ENCODE measurements at regions not wholly inside any gene's neighbourhood (a gene's known extent, or its start where the extent isn't known, plus 50 kb on each side); places are given as distances from the start of the nearest gene placed in this dataset.

- DNase-seq (no peak), ATAC-seq (no peak)
- intact Hi-C loops (cut with DNase I): loop anchor here (2.0 to 10.0 kb wide), 6 partner anchors 118 to 418 kb away; partner anchors contain the start of gene PRIM2 (in 3 of the 4)
- Histone ChIP-seq H3K27ac (ENCODE audit: low read length) (no peak overlapping the region), H3K4me1 (ENCODE audit: control insufficient read depth, insufficient read depth, low read length) (no peaks in the 10 kb centered on the region), H3K27me3 (ENCODE audit: control insufficient read depth, insufficient read depth) (no peaks in the 10 kb centered on the region), H3K4me3 (ENCODE audit: low read length) (no peak overlapping the region), H3K9me3 (ENCODE audit: control insufficient read depth, low read length) (no peaks in the 10 kb centered on the region)
- WGBS: 47% methylated on average over 3 of the region's 3 CpGs
These were observed 50.8 kb upstream of the BEND6 start for GRCh38 chr6:56904068-56904467.

- intact Hi-C loops (cut with DNase I): loop anchor here (5.0 to 10.0 kb wide), 5 partner anchors 119 to 419 kb away; partner anchors contain the start of gene PRIM2 (in 2 of the 4)
- Histone ChIP-seq H3K4me1 (ENCODE audit: control insufficient read depth, insufficient read depth, low read length) (no peaks in the 10 kb centered on the region), H3K4me3 (ENCODE audit: low read length) (no peak overlapping the region), H3K27me3 (ENCODE audit: control insufficient read depth, insufficient read depth) (no peaks in the 10 kb centered on the region), H3K27ac (ENCODE audit: low read length) (no peak overlapping the region), H3K9me3 (ENCODE audit: control insufficient read depth, low read length) (no peaks in the 10 kb centered on the region)
- ATAC-seq: peak; percentile 26 to 28
- no peak for DNase-seq
- 28% methylated on average over 6 of the region's 6 CpGs for WGBS
These were observed 52.1 kb upstream of the BEND6 start for GRCh38 chr6:56902641-56903464.

- WGBS: 82% methylated on average over 5 of the region's 5 CpGs
These were observed 54.1 kb upstream of the BEND6 start for GRCh38 chr6:56900784-56901183.

GRCh38 chr6:56899753-56900152 is 55.2 kb upstream of the BEND6 start:
- ATAC-seq: no peak
- Histone ChIP-seq H3K27ac (ENCODE audit: low read length) (no peak overlapping the region), H3K4me1 (ENCODE audit: control insufficient read depth, insufficient read depth, low read length) (no peaks in the 10 kb centered on the region), H3K27me3 (ENCODE audit: control insufficient read depth, insufficient read depth) (no peaks in the 10 kb centered on the region), H3K9me3 (ENCODE audit: control insufficient read depth, low read length) (no peaks in the 10 kb centered on the region), H3K4me3 (ENCODE audit: low read length) (no peak overlapping the region)
- 92% methylated on average over 2 of the region's 2 CpGs for WGBS
- no peak for DNase-seq
- intact Hi-C loops (cut with DNase I): loop anchor here (5.0 to 10.0 kb wide), 5 partner anchors 123 to 423 kb away; partner anchors contain the start of gene PRIM2 (in 2 of the 4)

More at GRCh38 chr6:56900784-56901183, 54.1 kb upstream of the BEND6 start:
- intact Hi-C loops (cut with DNase I): loop anchor here (5.0 to 10.0 kb wide), 5 partner anchors 122 to 422 kb away; partner anchors contain the start of gene PRIM2 (in 2 of the 4)
- no peaks in the 10 kb centered on the region for H3K9me3 ChIP-seq (ENCODE audit: control insufficient read depth, low read length)
- H3K27me3 ChIP-seq (ENCODE audit: control insufficient read depth, insufficient read depth): no peaks in the 10 kb centered on the region
- H3K27ac ChIP-seq (ENCODE audit: low read length): no peak overlapping the region
- no peaks in the 10 kb centered on the region for H3K4me1 ChIP-seq (ENCODE audit: control insufficient read depth, insufficient read depth, low read length)
- DNase-seq: no peak
- H3K4me3 ChIP-seq (ENCODE audit: low read length): no peak overlapping the region
- ATAC-seq: no peak

GRCh38 chr6:56899311-56899710 is 55.6 kb upstream of the BEND6 start:
- ATAC-seq: no peak
- Histone ChIP-seq H3K4me1 (ENCODE audit: control insufficient read depth, insufficient read depth, low read length) (no peaks in the 10 kb centered on the region), H3K27me3 (ENCODE audit: control insufficient read depth, insufficient read depth) (no peaks in the 10 kb centered on the region), H3K4me3 (ENCODE audit: low read length) (no peak overlapping the region), H3K9me3 (ENCODE audit: control insufficient read depth, low read length) (no peaks in the 10 kb centered on the region), H3K27ac (ENCODE audit: low read length) (no peak overlapping the region)
- intact Hi-C loops (cut with DNase I): no loop called here
- no peak for DNase-seq
- WGBS: 95% methylated on average over 1 of the region's 1 CpG

GRCh38 chr6:56897789-56898529 is 56.9 kb upstream of the BEND6 start:
- 85% methylated on average over 4 of the region's 4 CpGs for WGBS
- no peak for DNase-seq
- intact Hi-C loops (cut with DNase I): no loop called here
- Histone ChIP-seq H3K4me3 (ENCODE audit: low read length) (no peak overlapping the region), H3K4me1 (ENCODE audit: control insufficient read depth, insufficient read depth, low read length) (no peaks in the 10 kb centered on the region), H3K27me3 (ENCODE audit: control insufficient read depth, insufficient read depth) (no peaks in the 10 kb centered on the region), H3K9me3 (ENCODE audit: control insufficient read depth, low read length) (no peaks in the 10 kb centered on the region), H3K27ac (ENCODE audit: low read length) (no peak overlapping the region)
- ATAC-seq: no peak

GRCh38 chr6:56891754-56892153 is 63.2 kb upstream of the BEND6 start:
- no peaks in the 10 kb centered on the region for H3K27me3 ChIP-seq (ENCODE audit: control insufficient read depth, insufficient read depth)
- H3K27ac ChIP-seq (ENCODE audit: low read length): no peak overlapping the region
- H3K9me3 ChIP-seq (ENCODE audit: control insufficient read depth, low read length): no peaks in the 10 kb centered on the region
- DNase-seq (no peak), ATAC-seq (no peak)
- intact Hi-C loops (cut with DNase I): no loop called here
- H3K4me1 ChIP-seq (ENCODE audit: control insufficient read depth, insufficient read depth, low read length): no peaks in the 10 kb centered on the region
- 93% methylated on average over 2 of the region's 2 CpGs for WGBS
- no peak overlapping the region for H3K4me3 ChIP-seq (ENCODE audit: low read length)

GRCh38 chr6:56890683-56891429 is 64.1 kb upstream of the BEND6 start:
- 80% methylated on average over 8 of the region's 8 CpGs for WGBS
- Histone ChIP-seq H3K4me3 (ENCODE audit: low read length) (no peak overlapping the region), H3K9me3 (ENCODE audit: control insufficient read depth, low read length) (no peaks in the 10 kb centered on the region), H3K27me3 (ENCODE audit: control insufficient read depth, insufficient read depth) (no peaks in the 10 kb centered on the region), H3K27ac (ENCODE audit: low read length) (no peak overlapping the region), H3K4me1 (ENCODE audit: control insufficient read depth, insufficient read depth, low read length) (no peaks in the 10 kb centered on the region)
- intact Hi-C loops (cut with DNase I): no loop called here
- ATAC-seq (no peak), DNase-seq (no peak)

- H3K4me3 ChIP-seq (ENCODE audit: low read length): no peak overlapping the region
- no peaks in the 10 kb centered on the region for H3K27me3 ChIP-seq (ENCODE audit: control insufficient read depth, insufficient read depth)
- intact Hi-C loops (cut with DNase I): no loop called here
- no peaks in the 10 kb centered on the region for H3K4me1 ChIP-seq (ENCODE audit: control insufficient read depth, insufficient read depth, low read length)
- H3K27ac ChIP-seq (ENCODE audit: low read length): no peak overlapping the region
- H3K9me3 ChIP-seq (ENCODE audit: control insufficient read depth, low read length): no peaks in the 10 kb centered on the region
- ATAC-seq (no peak), DNase-seq (no peak)
- 49% methylated on average over 3 of the region's 3 CpGs for WGBS
These were observed 64.8 kb upstream of the BEND6 start for GRCh38 chr6:56890066-56890465.

- H3K27ac ChIP-seq (ENCODE audit: low read length): no peak overlapping the region
- no peak for ATAC-seq
- DNase-seq: no peak
- H3K9me3 ChIP-seq (ENCODE audit: control insufficient read depth, low read length): no peaks in the 10 kb centered on the region
- no peaks in the 10 kb centered on the region for H3K27me3 ChIP-seq (ENCODE audit: control insufficient read depth, insufficient read depth)
- intact Hi-C loops (cut with DNase I): no loop called here
- no peaks in the 10 kb centered on the region for H3K4me1 ChIP-seq (ENCODE audit: control insufficient read depth, insufficient read depth, low read length)
- no peak overlapping the region for H3K4me3 ChIP-seq (ENCODE audit: low read length)
These were observed 65.4 kb upstream of the BEND6 start for GRCh38 chr6:56889492-56889891.

- intact Hi-C loops (cut with DNase I): no loop called here
- Histone ChIP-seq H3K27ac (ENCODE audit: low read length) (no peak overlapping the region), H3K4me3 (ENCODE audit: low read length) (no peak overlapping the region), H3K27me3 (ENCODE audit: control insufficient read depth, insufficient read depth) (no peaks in the 10 kb centered on the region), H3K4me1 (ENCODE audit: control insufficient read depth, insufficient read depth, low read length) (no peaks in the 10 kb centered on the region), H3K9me3 (ENCODE audit: control insufficient read depth, low read length) (no peaks in the 10 kb centered on the region)
- ATAC-seq (no peak), DNase-seq (no peak)
- 84% methylated on average over 1 of the region's 1 CpG for WGBS
These were observed 66.2 kb upstream of the BEND6 start for GRCh38 chr6:56888687-56889086.

Measured in right cardiac atrium (tissue), 5 donors.